H9 (cell line): ENCODE measurements at regions not wholly inside any gene's neighbourhood (a gene's known extent, or its start where the extent isn't known, plus 50 kb on each side); places are given as distances from the start of the nearest gene placed in this dataset.

ENCODE experiments used
- DNase-seq: peaks from one replicate; pipeline ENCODE4 v3.0.0-alpha.2; 2017
- H2AFZ ChIP-seq: one replicate; pipeline ENCODE4 v1.6.1; 2013; ENCODE audit warnings: mild to moderate bottlenecking, low read length, control low read depth, moderate library complexity
- H2AK5ac ChIP-seq: 2 replicates; pipeline ENCODE4 v1.6.1; 2013; ENCODE audit warnings: low read length, control low read depth, mixed read lengths; ENCODE audit not compliant: insufficient read length
- H2BK120ac ChIP-seq: one replicate; pipeline ENCODE4 v1.6.1; 2013; ENCODE audit warnings: low read depth, mild to moderate bottlenecking, low read length, control low read depth, inconsistent platforms; ENCODE audit not compliant: poor library complexity, severe bottlenecking
- H2BK12ac ChIP-seq: 2 replicates; pipeline ENCODE4 v1.6.1; 2013; ENCODE audit warnings: low read length, control low read depth, mixed read lengths, low read depth; ENCODE audit not compliant: insufficient read length
- H2BK15ac ChIP-seq: 2 replicates; pipeline ENCODE4 v1.6.1; 2013; ENCODE audit warnings: low read depth, low read length, control low read depth
- H2BK20ac ChIP-seq: one replicate; pipeline ENCODE4 v1.6.1; 2013; ENCODE audit warnings: low read depth, mild to moderate bottlenecking, low read length, control low read depth, inconsistent platforms; ENCODE audit not compliant: poor library complexity, severe bottlenecking
- H2BK5ac ChIP-seq: 2 replicates; pipeline ENCODE4 v1.6.1; 2013; ENCODE audit warnings: low read length, control low read depth, mixed read lengths; ENCODE audit not compliant: insufficient read length
- H3K14ac ChIP-seq: 2 replicates; pipeline ENCODE4 v1.6.1; 2013; ENCODE audit warnings: low read length, control low read depth; ENCODE audit not compliant: insufficient read depth
- H3K18ac ChIP-seq: 2 replicates; pipeline ENCODE4 v1.6.1; 2013; ENCODE audit warnings: low read depth, mild to moderate bottlenecking, mixed read lengths, low read length, control low read depth; ENCODE audit not compliant: insufficient read length
- H3K23ac ChIP-seq: 2 replicates; pipeline ENCODE4 v1.6.1; 2013; ENCODE audit warnings: low read length, control low read depth, mixed read lengths, low read depth; ENCODE audit not compliant: insufficient read length
- H3K23me2 ChIP-seq: 2 replicates; pipeline ENCODE4 v1.6.1; 2013; ENCODE audit warnings: low read depth, mild to moderate bottlenecking, mixed read lengths, low read length, control low read depth; ENCODE audit not compliant: insufficient read length, poor library complexity, severe bottlenecking
- H3K27ac ChIP-seq: 2 replicates; pipeline ENCODE4 v1.5.1; 2013; ENCODE audit warnings: low read length, control low read depth, mixed read lengths, low read depth; ENCODE audit not compliant: insufficient read length
- H3K27me3 ChIP-seq: 2 replicates; pipeline ENCODE4 v1.6.1; 2013; ENCODE audit warnings: low read length, control low read depth, inconsistent platforms; ENCODE audit not compliant: insufficient read depth
- H3K4ac ChIP-seq: 2 replicates; pipeline ENCODE4 v1.6.1; 2013; ENCODE audit warnings: low read depth, mild to moderate bottlenecking, control low read depth, inconsistent platforms, low read length, moderate library complexity
- H3K4me1 ChIP-seq: 2 replicates; pipeline ENCODE4 v1.6.1; 2013; ENCODE audit warnings: low read length, control low read depth, inconsistent platforms; ENCODE audit not compliant: insufficient read depth
- H3K4me2 ChIP-seq: 2 replicates; pipeline ENCODE4 v1.6.1; 2013; ENCODE audit warnings: low read length, control low read depth, mixed read lengths; ENCODE audit not compliant: insufficient read length, insufficient read depth
- H3K56ac ChIP-seq: 2 replicates; pipeline ENCODE4 v1.6.1; 2013; ENCODE audit warnings: low read depth, mild to moderate bottlenecking, mixed read lengths, low read length, control low read depth; ENCODE audit not compliant: insufficient read length
- H3K79me1 ChIP-seq: 2 replicates; pipeline ENCODE4 v1.6.1; 2013; ENCODE audit warnings: low read depth, mild to moderate bottlenecking, moderate library complexity, low read length, control low read depth, inconsistent platforms; ENCODE audit not compliant: insufficient read depth, poor library complexity, severe bottlenecking
- H3K79me2 ChIP-seq: 2 replicates; pipeline ENCODE4 v1.6.1; 2013; ENCODE audit warnings: low read length, control low read depth, inconsistent platforms; ENCODE audit not compliant: insufficient read depth
- H3K9ac ChIP-seq: 2 replicates; pipeline ENCODE4 v1.6.1; 2013; ENCODE audit warnings: low read length, control low read depth, mixed read lengths; ENCODE audit not compliant: insufficient read length; ENCODE audit errors: extremely low read depth
- H3K9me3 ChIP-seq: one replicate; pipeline ENCODE4 v1.6.1; 2013; ENCODE audit warnings: low read depth, low read length, inconsistent platforms; ENCODE audit not compliant: control insufficient read depth
- H3T11ph ChIP-seq: one replicate; pipeline ENCODE4 v1.6.1; 2013; ENCODE audit warnings: mild to moderate bottlenecking, low read length, control low read depth, inconsistent platforms
- H4K20me1 ChIP-seq: one replicate; pipeline ENCODE4 v1.6.1; 2013; ENCODE audit not compliant: control insufficient read depth, insufficient read length, insufficient read depth
- H4K5ac ChIP-seq: 2 replicates; pipeline ENCODE4 v1.6.1; 2013; ENCODE audit warnings: low read depth, mild to moderate bottlenecking, mixed read lengths, low read length, control low read depth; ENCODE audit not compliant: insufficient read length
- H4K8ac ChIP-seq: replicated peaks from 2 replicates; pipeline ENCODE4 v1.6.1; 2013; ENCODE audit warnings: low read length, control low read depth, mixed read lengths, low read depth; ENCODE audit not compliant: insufficient read length
- H4K91ac ChIP-seq: 2 replicates; pipeline ENCODE4 v1.6.1; 2013; ENCODE audit warnings: low read depth, mild to moderate bottlenecking, moderate library complexity, mixed read lengths, low read length, control low read depth; ENCODE audit not compliant: insufficient read length
- H3K27ac Mint-ChIP-seq, 3 experiments: 2 replicates in 2 of 3; 3 replicates in 1 of 3; pipeline ENCODE4 v1.8.0; 2020 to 2021; ENCODE audit warnings: mixed read lengths in 3 of 3, mild to moderate bottlenecking in 1 of 3, moderate library complexity in 1 of 3
- H3K27me3 Mint-ChIP-seq: 2 replicates; pipeline ENCODE4 v1.8.0; 2021; ENCODE audit warnings: low read depth, mild to moderate bottlenecking, moderate library complexity, mixed read lengths
- H3K36me3 Mint-ChIP-seq, 3 experiments: 2 replicates in 2 of 3; 3 replicates in 1 of 3; pipeline ENCODE4 v1.8.0; 2020 to 2021; ENCODE audit warnings: low read depth in 3 of 3, mixed read lengths in 3 of 3; ENCODE audit not compliant: insufficient read depth in 1 of 3
- H3K4me1 Mint-ChIP-seq, 2 experiments: 2 replicates each; pipeline ENCODE4 v1.8.0; 2020; ENCODE audit warnings: mixed read lengths in 2 of 2
- H3K4me3 Mint-ChIP-seq, 2 experiments: 2 replicates in 1 of 2; 3 replicates in 1 of 2; pipeline ENCODE4 v1.8.0; 2020 to 2021; ENCODE audit warnings: mild to moderate bottlenecking in 2 of 2, mixed read lengths in 2 of 2, moderate library complexity in 1 of 2
- H3K9me3 Mint-ChIP-seq, 2 experiments: 2 replicates in 1 of 2; 3 replicates in 1 of 2; pipeline ENCODE4 v1.8.0; 2020; ENCODE audit warnings: mild to moderate bottlenecking in 2 of 2, mixed read lengths in 2 of 2, moderate library complexity in 1 of 2
- CTCF ChIP-seq: fragments of 200-600 bp; sonication (generic); conservative IDR thresholded peaks from 3 replicates; pipeline ENCODE4 v1.8.0; 2021; ENCODE audit warnings: antibody characterized with exemption, mild to moderate bottlenecking
- WGBS: extraction: QIAGEN DNeasy Blood & Tissue Kit; methylation state at CpG from one replicate; pipeline ENCODE4 v1.1.7; 2013; ENCODE audit warnings: missing lambda C conversion rate, low lambda C conversion rate, mixed read lengths; ENCODE audit not compliant: insufficient read length; ENCODE audit errors: extremely low coverage; 5-methylcytosine and 5-hydroxymethylcytosine counted together

GRCh38 chr10:28986856-28987255 is 302.0 kb upstream of the LYZL1 start:
- H3K23me2 ChIP-seq: no peaks in the 10 kb centered on the region
- H3K79me1 ChIP-seq: no peaks in the 10 kb centered on the region
- no peak overlapping the region for H3K27ac Mint-ChIP-seq

More at GRCh38 chr10:28986856-28987255, 302.0 kb upstream of the LYZL1 start:
- H3K23ac ChIP-seq: no peak overlapping the region
- H3T11ph ChIP-seq: no peak overlapping the region
- no peak overlapping the region for H3K4me2 ChIP-seq
- H3K9me3 Mint-ChIP-seq: no peaks in the 10 kb centered on the region; a peak in 1 of 5 replicates
- H3K27me3 ChIP-seq: no peaks in the 10 kb centered on the region; the same call in 1 of the 2 replicates
- H4K8ac ChIP-seq: no peak overlapping the region
- no peaks in the 10 kb centered on the region for H4K20me1 ChIP-seq
- H3K4me1 Mint-ChIP-seq: peaks cover 7 to 12% of the 10 kb centered on the region in 2 experiments
- WGBS: no CpG with 5 or more reads among the region's 3 CpGs
- no peak overlapping the region for H2BK15ac ChIP-seq
- H3K27me3 Mint-ChIP-seq: no peaks in the 10 kb centered on the region
- H3K4me3 Mint-ChIP-seq: no peak overlapping the region
- no peaks in the 10 kb centered on the region for H3K4me1 ChIP-seq
- H4K91ac ChIP-seq: no peak overlapping the region
- H3K36me3 Mint-ChIP-seq: no peaks in the 10 kb centered on the region
- no peak overlapping the region for H2BK120ac ChIP-seq
- H3K27ac ChIP-seq: no peak overlapping the region
- H3K9me3 ChIP-seq: no peaks in the 10 kb centered on the region
- H2AK5ac ChIP-seq: no peak overlapping the region
- H2BK12ac ChIP-seq: no peak overlapping the region
- H2BK20ac ChIP-seq: no peak overlapping the region
- no peak overlapping the region for H3K18ac ChIP-seq
- no peak overlapping the region for H4K5ac ChIP-seq
- TF ChIP-seq CTCF: no peak
- no peak for DNase-seq
- no peak overlapping the region for H2BK5ac ChIP-seq
- no peak overlapping the region for H2AFZ ChIP-seq
- no peak overlapping the region for H3K9ac ChIP-seq
- H3K56ac ChIP-seq: no peak overlapping the region
- no peaks in the 10 kb centered on the region for H3K79me2 ChIP-seq
- no peak overlapping the region for H3K14ac ChIP-seq
- no peak overlapping the region for H3K4ac ChIP-seq
